ENCODE measurements at regions not wholly inside any gene's neighbourhood (a gene's known extent, or its start where the extent isn't known, plus 50 kb on each side); places are given as distances from the start of the nearest gene placed in this dataset.
"Not testable (repeated sequence)": the region's sequence is repeated elsewhere in the genome, so short reads cannot be mapped to it uniquely, and the experiment has no call there.

DNA sequence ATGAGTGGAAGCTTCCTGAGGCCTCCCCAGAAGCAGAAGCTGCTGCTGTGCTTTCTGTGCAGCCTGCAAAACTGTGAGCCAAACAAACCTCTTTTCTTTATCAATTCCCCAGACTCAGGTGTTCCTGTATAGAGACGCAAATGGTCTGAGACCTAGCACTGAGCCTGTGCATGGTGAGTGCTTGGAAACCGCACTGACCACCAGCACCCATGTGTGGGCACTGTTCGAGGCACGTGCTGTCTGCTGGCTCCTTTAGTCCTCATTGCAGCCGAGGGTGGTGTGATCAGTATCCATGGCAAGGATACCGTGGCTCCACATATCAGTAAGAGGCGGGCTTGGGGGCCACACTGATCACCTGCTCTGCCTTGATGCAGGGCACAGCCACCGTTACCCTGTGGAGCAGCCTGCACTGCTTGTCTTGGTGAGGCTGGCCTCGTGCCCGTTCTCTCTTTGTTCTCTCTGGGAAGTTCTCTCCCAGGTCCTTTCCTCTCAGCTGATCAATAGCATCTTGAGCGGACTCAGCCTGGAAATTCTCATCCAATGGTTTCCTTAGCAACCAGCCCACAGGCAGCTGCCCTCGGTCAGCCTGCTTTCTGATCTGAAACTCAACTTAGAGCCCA, 101.0 kb downstream of the PLXNA1 start:
- Histone ChIP-seq H3K4me1 (no peaks in the 10 kb centered on the region), H3K27me3 (replicated peaks; ENCODE audit: control insufficient read depth, insufficient read depth, low read length) (no peaks in the 10 kb centered on the region), H3K4me3 (ENCODE audit: low read depth, low read length) (no peak overlapping the region), H3K36me3 (ENCODE audit: control insufficient read depth, insufficient read depth, low read length) (no peaks in the 10 kb centered on the region), H3K9me3 (no peaks in the 10 kb centered on the region)
- POLR2A ChIA-PET = no interaction called here
- TF ChIP-seq, protein P1, sequence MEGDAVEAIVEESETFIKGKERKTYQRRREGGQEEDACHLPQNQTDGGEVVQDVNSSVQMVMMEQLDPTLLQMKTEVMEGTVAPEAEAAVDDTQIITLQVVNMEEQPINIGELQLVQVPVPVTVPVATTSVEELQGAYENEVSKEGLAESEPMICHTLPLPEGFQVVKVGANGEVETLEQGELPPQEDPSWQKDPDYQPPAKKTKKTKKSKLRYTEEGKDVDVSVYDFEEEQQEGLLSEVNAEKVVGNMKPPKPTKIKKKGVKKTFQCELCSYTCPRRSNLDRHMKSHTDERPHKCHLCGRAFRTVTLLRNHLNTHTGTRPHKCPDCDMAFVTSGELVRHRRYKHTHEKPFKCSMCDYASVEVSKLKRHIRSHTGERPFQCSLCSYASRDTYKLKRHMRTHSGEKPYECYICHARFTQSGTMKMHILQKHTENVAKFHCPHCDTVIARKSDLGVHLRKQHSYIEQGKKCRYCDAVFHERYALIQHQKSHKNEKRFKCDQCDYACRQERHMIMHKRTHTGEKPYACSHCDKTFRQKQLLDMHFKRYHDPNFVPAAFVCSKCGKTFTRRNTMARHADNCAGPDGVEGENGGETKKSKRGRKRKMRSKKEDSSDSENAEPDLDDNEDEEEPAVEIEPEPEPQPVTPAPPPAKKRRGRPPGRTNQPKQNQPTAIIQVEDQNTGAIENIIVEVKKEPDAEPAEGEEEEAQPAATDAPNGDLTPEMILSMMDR (IDR thresholded peaks at IDR 0.05; ENCODE audit: insufficient read depth in 1 of 2, low read depth in 1 of 2, low read length in 1 of 2, severe bottlenecking in 1 of 2, unreplicated experiment in 1 of 2) = no peak
- H3K27ac Mint-ChIP-seq (ENCODE audit: unreplicated experiment) = no peak overlapping the region
- CTCF ChIA-PET = interaction anchor here (0.6 kb wide), 1 partner anchor 462 kb away, joined by 4 read pairs; no protein-coding TSS in a partner anchor
- no TSS peak for BruUV-seq (replicated peaks)
- H3K27me3 Mint-ChIP-seq (ENCODE audit: insufficient read depth, unreplicated experiment) = peaks cover 5% of the 10 kb centered on the region
- no peak for DNase-seq
- H3K4me1 Mint-ChIP-seq (ENCODE audit: low read depth, unreplicated experiment) = no peaks in the 10 kb centered on the region
- H3K9me3 Mint-ChIP-seq (ENCODE audit: unreplicated experiment) = no peaks in the 10 kb centered on the region
- no peak overlapping the region for H3K4me3 Mint-ChIP-seq (ENCODE audit: unreplicated experiment)
- intact Hi-C loops (cut with micrococcal nuclease; ENCODE audit: unreplicated experiment) = no loop called here
- H3K36me3 Mint-ChIP-seq (ENCODE audit: insufficient read depth, unreplicated experiment) = no peaks in the 10 kb centered on the region

GRCh38 chr3:127084401-127084990, 101.6 kb downstream of the PLXNA1 start:
- Mint-ChIP-seq H3K4me1 (ENCODE audit: low read depth, unreplicated experiment) (no peaks in the 10 kb centered on the region), H3K4me3 (ENCODE audit: unreplicated experiment) (no peak overlapping the region), H3K27ac (ENCODE audit: unreplicated experiment) (no peak overlapping the region), H3K9me3 (ENCODE audit: unreplicated experiment) (no peaks in the 10 kb centered on the region), H3K36me3 (ENCODE audit: insufficient read depth, unreplicated experiment) (no peaks in the 10 kb centered on the region), H3K27me3 (ENCODE audit: insufficient read depth, unreplicated experiment) (peaks cover 5% of the 10 kb centered on the region)
- BruUV-seq (replicated peaks) = no TSS peak
- no peaks in the 10 kb centered on the region for H3K27me3 ChIP-seq (replicated peaks; ENCODE audit: control insufficient read depth, insufficient read depth, low read length)
- intact Hi-C loops (cut with micrococcal nuclease; ENCODE audit: unreplicated experiment) = no loop called here
- no peak for DNase-seq
- TF ChIP-seq, protein P1 (IDR thresholded peaks at IDR 0.05; ENCODE audit: insufficient read depth in 1 of 2, low read depth in 1 of 2, low read length in 1 of 2, severe bottlenecking in 1 of 2, unreplicated experiment in 1 of 2) = no peak
- no peak overlapping the region for H3K4me3 ChIP-seq (ENCODE audit: low read depth, low read length)
- H3K36me3 ChIP-seq (ENCODE audit: control insufficient read depth, insufficient read depth, low read length) = no peaks in the 10 kb centered on the region
- POLR2A ChIA-PET = no interaction called here
- H3K9me3 ChIP-seq = no peaks in the 10 kb centered on the region
- no peaks in the 10 kb centered on the region for H3K4me1 ChIP-seq
- CTCF ChIA-PET = no interaction called here

GRCh38 chr3:127085576-127085975, 102.7 kb downstream of the PLXNA1 start:
- CTCF ChIA-PET = no interaction called here
- POLR2A ChIA-PET = no interaction called here
- Histone ChIP-seq H3K4me3 (ENCODE audit: low read depth, low read length) (no peak overlapping the region), H3K4me1 (no peaks in the 10 kb centered on the region), H3K9me3 (no peaks in the 10 kb centered on the region), H3K27me3 (replicated peaks; ENCODE audit: control insufficient read depth, insufficient read depth, low read length) (no peaks in the 10 kb centered on the region), H3K36me3 (ENCODE audit: control insufficient read depth, insufficient read depth, low read length) (no peaks in the 10 kb centered on the region)
- intact Hi-C loops (cut with micrococcal nuclease; ENCODE audit: unreplicated experiment) = no loop called here
- Mint-ChIP-seq H3K4me3 (ENCODE audit: unreplicated experiment) (no peak overlapping the region), H3K4me1 (ENCODE audit: low read depth, unreplicated experiment) (no peaks in the 10 kb centered on the region), H3K36me3 (ENCODE audit: insufficient read depth, unreplicated experiment) (no peaks in the 10 kb centered on the region), H3K27me3 (ENCODE audit: insufficient read depth, unreplicated experiment) (peaks cover 6% of the 10 kb centered on the region), H3K9me3 (ENCODE audit: unreplicated experiment) (no peaks in the 10 kb centered on the region), H3K27ac (ENCODE audit: unreplicated experiment) (no peak overlapping the region)
- TF ChIP-seq, protein P1 (IDR thresholded peaks at IDR 0.05; ENCODE audit: insufficient read depth in 1 of 2, low read depth in 1 of 2, low read length in 1 of 2, severe bottlenecking in 1 of 2, unreplicated experiment in 1 of 2) = no peak
- DNase-seq = no peak
- BruUV-seq (replicated peaks) = no TSS peak

GRCh38 chr3:127086591-127086990, 103.7 kb downstream of the PLXNA1 start:
- H3K27me3 Mint-ChIP-seq (ENCODE audit: insufficient read depth, unreplicated experiment); BruUV-seq (replicated peaks); CTCF ChIA-PET; H3K4me3 Mint-ChIP-seq (ENCODE audit: unreplicated experiment); H3K4me1 ChIP-seq; H3K36me3 Mint-ChIP-seq (ENCODE audit: insufficient read depth, unreplicated experiment); POLR2A ChIA-PET; H3K27ac Mint-ChIP-seq (ENCODE audit: unreplicated experiment); intact Hi-C loops (cut with micrococcal nuclease; ENCODE audit: unreplicated experiment); H3K4me1 Mint-ChIP-seq (ENCODE audit: low read depth, unreplicated experiment); H3K27me3 ChIP-seq (replicated peaks; ENCODE audit: control insufficient read depth, insufficient read depth, low read length); DNase-seq; H3K36me3 ChIP-seq (ENCODE audit: control insufficient read depth, insufficient read depth, low read length); H3K4me3 ChIP-seq (ENCODE audit: low read depth, low read length); H3K9me3 Mint-ChIP-seq (ENCODE audit: unreplicated experiment); H3K9me3 ChIP-seq: not testable (repeated sequence)
